ENCODE measurements at regions not wholly inside any gene's neighbourhood (a gene's known extent, or its start where the extent isn't known, plus 50 kb on each side); places are given as distances from the start of the nearest gene placed in this dataset.

GRCh38 chr2:18046558-18047212 lies 168.2 kb downstream of the KCNS3 start:
- Histone ChIP-seq H2BK120ac (ENCODE audit: low read depth, low read length) (peak overlapping the region; percentile 3; the same call in 1 of the 2 replicates), H3K4me2 (ENCODE audit: low read depth, low read length) (no peak overlapping the region), H4K8ac (ENCODE audit: low read depth in 2 of 2, low read length in 2 of 2) (no peak overlapping the region), H3K36me3 (ENCODE audit: control insufficient read depth, insufficient read depth, low read length) (no peaks in the 10 kb centered on the region), H3K14ac (replicated peaks; ENCODE audit: low read depth, low read length) (0 out of 2 replicates have a peak overlapping the region, but pooled peaks have one; percentile 8), H3K9ac (ENCODE audit: low read depth, low read length) (no peak overlapping the region), H3K56ac (ENCODE audit: extremely low read depth, insufficient read depth, low read length) (no peak overlapping the region), H4K20me1 (ENCODE audit: insufficient read depth, low read length) (no peaks in the 10 kb centered on the region), H4K5ac (ENCODE audit: low read depth, low read length) (no peak overlapping the region), H3K9me3 (ENCODE audit: control insufficient read depth, insufficient read depth, low read length) (no peaks in the 10 kb centered on the region), H2BK20ac (ENCODE audit: low read depth, low read length) (no peak overlapping the region), H3K27ac (ENCODE audit: insufficient read depth, low read length) (no peak overlapping the region), H2AK9ac (replicated peaks; ENCODE audit: low read depth, low read length, poor library complexity) (no peak overlapping the region), H3K23ac (ENCODE audit: low read depth, low read length) (no peak overlapping the region), H4K91ac (ENCODE audit: insufficient read depth, low read depth, low read length) (no peak overlapping the region), H3K27me3 (ENCODE audit: control insufficient read depth, insufficient read depth, low read length) (no peaks in the 10 kb centered on the region), H3K18ac (ENCODE audit: low read depth, low read length) (no peak overlapping the region), H2AFZ (replicated peaks; ENCODE audit: low read length, poor library complexity) (no peak overlapping the region), H3K4me1 (ENCODE audit: control insufficient read depth, insufficient read depth, low read length) (peaks cover 7% of the 10 kb centered on the region), H3K9me1 (ENCODE audit: insufficient read depth, low read length) (peaks cover 4% of the 10 kb centered on the region; the same call in 1 of the 2 replicates), H3K79me1 (ENCODE audit: low read depth in 1 of 2, low read length in 2 of 2) (no peaks in the 10 kb centered on the region), H3K4ac (ENCODE audit: low read depth, low read length) (no peak overlapping the region), H2AK5ac (ENCODE audit: low read depth, low read length) (no peak overlapping the region), H3K4me3 (ENCODE audit: insufficient read depth, low read depth, low read length) (no peak overlapping the region), H2BK15ac (ENCODE audit: low read depth, low read length) (no peak overlapping the region), H2BK5ac (ENCODE audit: low read depth, low read length, poor library complexity, severe bottlenecking) (no peak overlapping the region)
- intact Hi-C loops (cut with micrococcal nuclease) (no loop called here), in situ Hi-C loops (cut with MboI; ENCODE audit: low sequenced_read_pairs) (no loop called here), dilution Hi-C loops (cut with HindIII; ENCODE audit: low sequenced_read_pairs, unreplicated experiment) (no loop called here)
- WGBS, 2 experiments (ENCODE audit: extremely low coverage in 2 of 2, insufficient read length in 1 of 2), result 20% methylated on average over 1 of the region's 3 CpGs; no CpG with 5 or more reads in 1 of the 2 experiments
- DNase-seq (peak; percentile 38), ATAC-seq (ENCODE audit: low read depth) (no peak)
- CTCF ChIA-PET, result no interaction called here
- TF ChIP-seq MAZ (IDR thresholded peaks at IDR 0.05; ENCODE audit: borderline replicate concordance, low read depth, low read length) (no peak), RFX5 (IDR thresholded peaks at IDR 0.05; ENCODE audit: low read depth, low read length) (no peak), ELK1 (IDR thresholded peaks at IDR 0.05; ENCODE audit: borderline replicate concordance, low read depth, low read length) (no peak), CEBPB (IDR thresholded peaks at IDR 0.05; ENCODE audit: low read depth, low read length) (no peak), USF2 (IDR thresholded peaks at IDR 0.05; ENCODE audit: low read depth, low read length) (no peak), CHD1 (IDR thresholded peaks at IDR 0.05; ENCODE audit: low read depth, low read length) (no peak), MXI1 (IDR thresholded peaks at IDR 0.05; ENCODE audit: borderline replicate concordance, low read depth, low read length) (no peak), MAFK (IDR thresholded peaks at IDR 0.05; ENCODE audit: low read depth, low read length) (no peak), RAD21 (IDR thresholded peaks at IDR 0.05; ENCODE audit: low read length) (no peak), NFE2L2 (IDR thresholded peaks at IDR 0.05; ENCODE audit: low read depth, low read length) (no peak), SMC3 (IDR thresholded peaks at IDR 0.05; ENCODE audit: low read depth, low read length) (no peak), FOS (IDR thresholded peaks at IDR 0.05; ENCODE audit: low read depth, low read length) (no peak), RCOR1 (IDR thresholded peaks at IDR 0.05; ENCODE audit: insufficient replicate concordance, low read length) (no peak), POLR2A (IDR thresholded peaks at IDR 0.05; ENCODE audit: low read depth, low read length) (no peak)
- TF ChIP-seq, protein P1, sequence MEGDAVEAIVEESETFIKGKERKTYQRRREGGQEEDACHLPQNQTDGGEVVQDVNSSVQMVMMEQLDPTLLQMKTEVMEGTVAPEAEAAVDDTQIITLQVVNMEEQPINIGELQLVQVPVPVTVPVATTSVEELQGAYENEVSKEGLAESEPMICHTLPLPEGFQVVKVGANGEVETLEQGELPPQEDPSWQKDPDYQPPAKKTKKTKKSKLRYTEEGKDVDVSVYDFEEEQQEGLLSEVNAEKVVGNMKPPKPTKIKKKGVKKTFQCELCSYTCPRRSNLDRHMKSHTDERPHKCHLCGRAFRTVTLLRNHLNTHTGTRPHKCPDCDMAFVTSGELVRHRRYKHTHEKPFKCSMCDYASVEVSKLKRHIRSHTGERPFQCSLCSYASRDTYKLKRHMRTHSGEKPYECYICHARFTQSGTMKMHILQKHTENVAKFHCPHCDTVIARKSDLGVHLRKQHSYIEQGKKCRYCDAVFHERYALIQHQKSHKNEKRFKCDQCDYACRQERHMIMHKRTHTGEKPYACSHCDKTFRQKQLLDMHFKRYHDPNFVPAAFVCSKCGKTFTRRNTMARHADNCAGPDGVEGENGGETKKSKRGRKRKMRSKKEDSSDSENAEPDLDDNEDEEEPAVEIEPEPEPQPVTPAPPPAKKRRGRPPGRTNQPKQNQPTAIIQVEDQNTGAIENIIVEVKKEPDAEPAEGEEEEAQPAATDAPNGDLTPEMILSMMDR (conservative IDR thresholded peaks at IDR 0.05; ENCODE audit: low read depth, low read length), result no peak
- BruUV-seq (replicated peaks), result no TSS peak
- POLR2A ChIA-PET (ENCODE audit: unreplicated experiment), result no interaction called here

Measured in IMR-90 (cell line).